ENCODE measurements at regions not wholly inside any gene's neighbourhood (a gene's known extent, or its start where the extent isn't known, plus 50 kb on each side); places are given as distances from the start of the nearest gene placed in this dataset.

GRCh38 chr5:107088907-107089306, 581.8 kb downstream of the EFNA5 start:
- H3K4me3 ChIP-seq (ENCODE audit: low read length): no peak overlapping the region
- peaks cover 8% of the 10 kb centered on the region for H3K9me3 Mint-ChIP-seq
- no peaks in the 10 kb centered on the region for H3K27me3 ChIP-seq (ENCODE audit: control insufficient read depth, insufficient read depth, low read length, poor library complexity, severe bottlenecking)

GRCh38 chr5:107085572-107085971, 585.2 kb downstream of the EFNA5 start:
- H3K9me3 Mint-ChIP-seq: no peaks in the 10 kb centered on the region
- H3K4me1 Mint-ChIP-seq: no peaks in the 10 kb centered on the region
- H3K36me3 Mint-ChIP-seq (ENCODE audit: low read depth): no peaks in the 10 kb centered on the region
- no peak for TF ChIP-seq CTCF (conservative IDR thresholded peaks at IDR 0.05)
- Histone ChIP-seq H3K9ac (ENCODE audit: extremely low read depth, low read length, poor library complexity, severe bottlenecking) (no peak overlapping the region), H3K4me3 (ENCODE audit: low read length) (no peak overlapping the region), H3K4me1 (ENCODE audit: control insufficient read depth, insufficient read depth, low read length) (no peaks in the 10 kb centered on the region), H3K27me3 (ENCODE audit: control insufficient read depth, insufficient read depth, low read length, poor library complexity, severe bottlenecking) (no peaks in the 10 kb centered on the region), H3K36me3 (ENCODE audit: control insufficient read depth, insufficient read depth, low read length) (no peaks in the 10 kb centered on the region), H3K27ac (ENCODE audit: low read depth, low read length) (no peak overlapping the region), H3K9me3 (ENCODE audit: control insufficient read depth, low read length) (no peaks in the 10 kb centered on the region)
- DNase-seq: no peak
- 91 to 100% methylated on average over 1 of the region's 1 CpG for WGBS, 2 experiments (ENCODE audit: insufficient coverage in 1 of 2, insufficient read length in 1 of 2)
- H3K27me3 Mint-ChIP-seq (ENCODE audit: insufficient read depth): no peaks in the 10 kb centered on the region
- no peak overlapping the region for H3K27ac Mint-ChIP-seq
- no peak overlapping the region for H3K4me3 Mint-ChIP-seq

More at GRCh38 chr5:107088907-107089306, 581.8 kb downstream of the EFNA5 start:
- no peak for TF ChIP-seq CTCF (conservative IDR thresholded peaks at IDR 0.05)
- Histone ChIP-seq H3K9ac (ENCODE audit: extremely low read depth, low read length, poor library complexity, severe bottlenecking) (no peak overlapping the region), H3K27ac (ENCODE audit: low read depth, low read length) (no peak overlapping the region), H3K4me1 (ENCODE audit: control insufficient read depth, insufficient read depth, low read length) (no peaks in the 10 kb centered on the region), H3K9me3 (ENCODE audit: control insufficient read depth, low read length) (peaks cover 6% of the 10 kb centered on the region), H3K36me3 (ENCODE audit: control insufficient read depth, insufficient read depth, low read length) (no peaks in the 10 kb centered on the region)
- no peak overlapping the region for H3K4me3 Mint-ChIP-seq
- 88% methylated on average over 1 of the region's 1 CpG; no CpG with 5 or more reads in 1 of the 2 experiments for WGBS, 2 experiments (ENCODE audit: insufficient coverage in 1 of 2, insufficient read length in 1 of 2)
- no peak for DNase-seq
- H3K4me1 Mint-ChIP-seq: no peaks in the 10 kb centered on the region
- no peak overlapping the region for H3K27ac Mint-ChIP-seq
- no peaks in the 10 kb centered on the region for H3K36me3 Mint-ChIP-seq (ENCODE audit: low read depth)
- H3K27me3 Mint-ChIP-seq (ENCODE audit: insufficient read depth): no peaks in the 10 kb centered on the region

GRCh38 chr5:107074996-107075395, 595.7 kb downstream of the EFNA5 start:
- 100% methylated on average over 1 of the region's 1 CpG for WGBS, 2 experiments (ENCODE audit: insufficient coverage in 1 of 2, insufficient read length in 1 of 2)
- H3K27ac Mint-ChIP-seq: no peak overlapping the region
- no peaks in the 10 kb centered on the region for H3K27me3 ChIP-seq (ENCODE audit: control insufficient read depth, insufficient read depth, low read length, poor library complexity, severe bottlenecking)
- no peaks in the 10 kb centered on the region for H3K36me3 ChIP-seq (ENCODE audit: control insufficient read depth, insufficient read depth, low read length)
- H3K4me3 Mint-ChIP-seq: no peak overlapping the region
- H3K4me3 ChIP-seq (ENCODE audit: low read length): no peak overlapping the region
- peaks cover 3% of the 10 kb centered on the region for H3K9me3 Mint-ChIP-seq
- TF ChIP-seq CTCF (conservative IDR thresholded peaks at IDR 0.05): no peak
- H3K36me3 Mint-ChIP-seq (ENCODE audit: low read depth): no peaks in the 10 kb centered on the region
- H3K4me1 Mint-ChIP-seq: peaks cover 3% of the 10 kb centered on the region
- no peaks in the 10 kb centered on the region for H3K9me3 ChIP-seq (ENCODE audit: control insufficient read depth, low read length)
- no peak overlapping the region for H3K9ac ChIP-seq (ENCODE audit: extremely low read depth, low read length, poor library complexity, severe bottlenecking)
- H3K27me3 Mint-ChIP-seq (ENCODE audit: insufficient read depth): peaks cover 15% of the 10 kb centered on the region
- DNase-seq: no peak
- H3K27ac ChIP-seq (ENCODE audit: low read depth, low read length): no peak overlapping the region
- no peaks in the 10 kb centered on the region for H3K4me1 ChIP-seq (ENCODE audit: control insufficient read depth, insufficient read depth, low read length)

Measured in endodermal cell (in vitro differentiated cells).